HEK293 (cell line): ENCODE measurements at regions not wholly inside any gene's neighbourhood (a gene's known extent, or its start where the extent isn't known, plus 50 kb on each side); places are given as distances from the start of the nearest gene placed in this dataset.

Experiments used
- CTCF ChIA-PET: fragments of 350-600 bp; formaldehyde crosslinking; extraction: SDS; loops from one replicate; lab custom pipeline; 2021; ENCODE audit warnings: antibody characterized with exemption; lab: Yijun Ruan, JAX
- POLR2A ChIA-PET: fragments of 300-600 bp; formaldehyde crosslinking; extraction: SDS; loops from one replicate; lab custom pipeline; 2020; ENCODE audit warnings: antibody characterized with exemption, inconsistent platforms; lab: Yijun Ruan, JAX
- H3K27ac ChIP-seq: fragments of 200-500 bp; sonication (Bioruptor generic); 2 replicates; pipeline ENCODE4 v1.5.1; 2014; ENCODE audit warnings: low read depth, low read length, control low read depth, inconsistent platforms; ENCODE audit errors: extremely low read depth
- H3K36me3 ChIP-seq, 2 experiments: fragments of 200-500 bp in 1 of 2; sonication (Bioruptor generic) in 1 of 2; 1 replicate in 1 of 2; 2 replicates in 1 of 2; pipeline ENCODE4 v1.5.1; 2014 to 2017; ENCODE audit warnings: inconsistent platforms in 2 of 2, low read length in 2 of 2; ENCODE audit not compliant: control insufficient read depth in 2 of 2, insufficient read depth in 1 of 2
- H3K4me1 ChIP-seq: fragments of 200-500 bp; sonication (Bioruptor generic); 2 replicates; pipeline ENCODE4 v1.5.1; 2014; ENCODE audit warnings: mild to moderate bottlenecking, low read length, inconsistent platforms; ENCODE audit not compliant: control insufficient read depth, insufficient read depth
- H3K4me3 ChIP-seq: 2 replicates; pipeline ENCODE4 v1.5.1; 2011; ENCODE audit warnings: low read depth, mild to moderate bottlenecking, control low read depth, low read length, moderate library complexity
- H3K9me3 ChIP-seq: fragments of 200-500 bp; sonication (Bioruptor generic); 2 replicates; pipeline ENCODE4 v1.5.1; 2014; ENCODE audit warnings: low read depth, low read length, inconsistent platforms; ENCODE audit not compliant: control insufficient read depth, insufficient read depth
- ZBTB17 ChIP-seq: fragments of 450-650 bp; formaldehyde crosslinking; IDR thresholded peaks from 2 replicates; pipeline ENCODE4 v1.5.1; 2016; ENCODE audit warnings: missing biosample characterization, missing genetic modification characterization
- ZBTB7A ChIP-seq: fragments of 450-650 bp; formaldehyde crosslinking; IDR thresholded peaks from 2 replicates; pipeline ENCODE4 v1.5.1; 2016; ENCODE audit warnings: low read depth, missing biosample characterization, missing genetic modification characterization
- ZFP37 ChIP-seq: fragments of 450-650 bp; formaldehyde crosslinking; IDR thresholded peaks from 2 replicates; pipeline ENCODE4 v1.5.1; 2016; ENCODE audit warnings: missing biosample characterization, missing genetic modification characterization
- ZNF132 ChIP-seq: fragments of 450-650 bp; formaldehyde crosslinking; IDR thresholded peaks from 2 replicates; pipeline ENCODE4 v1.5.1; 2017; ENCODE audit warnings: missing biosample characterization, missing genetic modification characterization, borderline replicate concordance
- ZNF202 ChIP-seq: fragments of 450-650 bp; formaldehyde crosslinking; IDR thresholded peaks from 2 replicates; pipeline ENCODE4 v1.5.1; 2016; ENCODE audit warnings: missing biosample characterization, missing genetic modification characterization, borderline replicate concordance
- ZNF274 ChIP-seq, 2 experiments: fragments of 200-500 bp in 1 of 2; fragments of 450-650 bp in 1 of 2; sonication (Bioruptor generic) in 1 of 2; formaldehyde crosslinking in 1 of 2; IDR thresholded peaks; 2 replicates each; pipeline versions ENCODE4 v1.5.1 to v1.6.1; 2014 to 2016; ENCODE audit warnings: borderline replicate concordance in 1 of 2, inconsistent platforms in 1 of 2, low read length in 1 of 2, missing biosample characterization in 1 of 2, missing genetic modification characterization in 1 of 2
- ZNF292 ChIP-seq: fragments of 450-650 bp; formaldehyde crosslinking; IDR thresholded peaks from 2 replicates; pipeline ENCODE4 v1.5.1; 2016; ENCODE audit warnings: low read depth, missing biosample characterization, missing genetic modification characterization, borderline replicate concordance
- ZNF354C ChIP-seq: fragments of 450-650 bp; formaldehyde crosslinking; IDR thresholded peaks from 2 replicates; pipeline ENCODE4 v1.5.1; 2016; ENCODE audit warnings: missing biosample characterization, missing genetic modification characterization, low read depth, borderline replicate concordance
- ZNF37A ChIP-seq: fragments of 450-650 bp; IDR thresholded peaks from 2 replicates; pipeline ENCODE4 v1.5.1; 2018; ENCODE audit warnings: missing biosample characterization, missing genetic modification characterization
- ZNF391 ChIP-seq: fragments of 450-650 bp; formaldehyde crosslinking; IDR thresholded peaks from 2 replicates; pipeline ENCODE4 v1.5.1; 2016; ENCODE audit warnings: low read depth, missing biosample characterization, missing genetic modification characterization, borderline replicate concordance
- ZNF544 ChIP-seq: fragments of 450-650 bp; formaldehyde crosslinking; IDR thresholded peaks from 2 replicates; pipeline ENCODE4 v1.5.0; 2017; ENCODE audit warnings: missing biosample characterization, missing genetic modification characterization
- ZNF600 ChIP-seq: fragments of 450-650 bp; formaldehyde crosslinking; IDR thresholded peaks from 2 replicates; pipeline ENCODE4 v1.5.1; 2016; ENCODE audit warnings: missing biosample characterization, missing genetic modification characterization
- ZNF664 ChIP-seq: fragments of 450-650 bp; formaldehyde crosslinking; IDR thresholded peaks from 2 replicates; pipeline ENCODE4 v1.5.1; 2016; ENCODE audit warnings: missing biosample characterization, missing genetic modification characterization
- ZNF768 ChIP-seq: fragments of 450-650 bp; formaldehyde crosslinking; IDR thresholded peaks from 2 replicates; pipeline ENCODE4 v1.5.1; 2018; ENCODE audit warnings: missing biosample characterization, mild to moderate bottlenecking, missing genetic modification characterization
- TF ChIP-seq, protein P1 (sequence below): fragments of 450-650 bp; formaldehyde crosslinking; IDR thresholded peaks from 2 replicates; pipeline ENCODE4 v1.5.1; 2016; ENCODE audit warnings: missing biosample characterization, missing genetic modification characterization
- TF ChIP-seq, protein P2 (sequence below): sonication (generic); formaldehyde crosslinking; IDR thresholded peaks from 2 replicates; pipeline ENCODE4 v1.8.1; 2022; ENCODE audit warnings: mild to moderate bottlenecking, moderate library complexity, missing genetic modification reagents
- TF ChIP-seq, protein P3 (sequence below): fragments of 450-650 bp; formaldehyde crosslinking; IDR thresholded peaks from 2 replicates; pipeline ENCODE4 v1.5.1; 2016; ENCODE audit warnings: missing biosample characterization, missing genetic modification characterization
- TF ChIP-seq, protein P4 (sequence below): fragments of 450-650 bp; formaldehyde crosslinking; IDR thresholded peaks from 2 replicates; pipeline ENCODE4 v1.5.1; 2016; ENCODE audit warnings: missing biosample characterization, missing genetic modification characterization
- TF ChIP-seq, protein P5 (sequence below): fragments of 450-650 bp; formaldehyde crosslinking; IDR thresholded peaks from 2 replicates; pipeline ENCODE4 v1.5.1; 2016; ENCODE audit warnings: missing biosample characterization, missing genetic modification characterization
- TF ChIP-seq, protein P6 (sequence below): fragments of 450-650 bp; formaldehyde crosslinking; IDR thresholded peaks from 2 replicates; pipeline ENCODE4 v1.5.1; 2016; ENCODE audit warnings: missing biosample characterization, missing genetic modification characterization

DNA sequence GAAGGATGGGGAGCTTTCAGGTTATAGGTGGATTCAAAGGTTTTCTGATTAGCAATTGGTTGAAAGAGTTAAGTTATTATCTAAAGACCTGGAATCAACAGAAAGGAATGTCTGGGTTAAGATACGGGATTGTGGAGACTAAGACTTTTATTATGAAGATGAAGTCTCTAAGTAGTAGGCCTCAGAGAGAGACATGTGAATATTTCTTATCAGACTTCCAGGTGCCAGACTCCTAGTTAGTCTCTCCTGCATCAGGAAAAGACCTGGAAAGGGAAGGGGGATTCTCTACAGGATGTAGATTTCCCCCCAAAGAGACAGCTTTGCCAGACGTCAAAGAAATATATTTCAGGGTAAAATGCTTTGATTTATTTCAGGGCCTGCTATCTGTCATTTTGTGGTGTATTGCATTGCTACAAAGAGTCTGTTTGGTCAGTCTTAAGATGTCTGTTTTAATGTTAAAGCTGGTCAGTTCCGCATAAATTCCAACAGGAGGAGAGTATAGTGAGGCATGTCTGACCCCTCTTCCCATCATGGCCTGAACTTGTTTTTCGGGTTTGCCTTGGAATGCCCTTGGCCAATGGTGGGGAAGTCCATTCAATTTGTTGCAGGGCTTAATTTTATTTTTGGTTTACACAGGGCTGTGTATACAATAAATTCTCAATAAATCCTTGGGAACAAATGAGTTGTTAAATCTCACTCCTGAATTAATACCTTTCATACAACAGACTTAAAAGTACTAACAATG lies 103.4 kb upstream of the RALGAPA2 start:
- no peaks in the 10 kb centered on the region for H3K4me1 ChIP-seq
- no peak for TF ChIP-seq ZNF664 (tag by site-specific recombination)
- no peak for TF ChIP-seq ZFP37 (tag by site-specific recombination)
- TF ChIP-seq ZNF354C (tag by site-specific recombination), result no peak
- TF ChIP-seq ZNF274 (IDR thresholded peaks at IDR 0.05; ENCODE audit: low read length), result no peak
- TF ChIP-seq ZNF274 (tag by site-specific recombination; IDR thresholded peaks at IDR 0.05; ENCODE audit: borderline replicate concordance), result no peak
- TF ChIP-seq, protein P1, sequence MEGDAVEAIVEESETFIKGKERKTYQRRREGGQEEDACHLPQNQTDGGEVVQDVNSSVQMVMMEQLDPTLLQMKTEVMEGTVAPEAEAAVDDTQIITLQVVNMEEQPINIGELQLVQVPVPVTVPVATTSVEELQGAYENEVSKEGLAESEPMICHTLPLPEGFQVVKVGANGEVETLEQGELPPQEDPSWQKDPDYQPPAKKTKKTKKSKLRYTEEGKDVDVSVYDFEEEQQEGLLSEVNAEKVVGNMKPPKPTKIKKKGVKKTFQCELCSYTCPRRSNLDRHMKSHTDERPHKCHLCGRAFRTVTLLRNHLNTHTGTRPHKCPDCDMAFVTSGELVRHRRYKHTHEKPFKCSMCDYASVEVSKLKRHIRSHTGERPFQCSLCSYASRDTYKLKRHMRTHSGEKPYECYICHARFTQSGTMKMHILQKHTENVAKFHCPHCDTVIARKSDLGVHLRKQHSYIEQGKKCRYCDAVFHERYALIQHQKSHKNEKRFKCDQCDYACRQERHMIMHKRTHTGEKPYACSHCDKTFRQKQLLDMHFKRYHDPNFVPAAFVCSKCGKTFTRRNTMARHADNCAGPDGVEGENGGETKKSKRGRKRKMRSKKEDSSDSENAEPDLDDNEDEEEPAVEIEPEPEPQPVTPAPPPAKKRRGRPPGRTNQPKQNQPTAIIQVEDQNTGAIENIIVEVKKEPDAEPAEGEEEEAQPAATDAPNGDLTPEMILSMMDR, result no peak
- no peak for TF ChIP-seq ZNF37A (tag by site-specific recombination)
- TF ChIP-seq, protein P2, sequence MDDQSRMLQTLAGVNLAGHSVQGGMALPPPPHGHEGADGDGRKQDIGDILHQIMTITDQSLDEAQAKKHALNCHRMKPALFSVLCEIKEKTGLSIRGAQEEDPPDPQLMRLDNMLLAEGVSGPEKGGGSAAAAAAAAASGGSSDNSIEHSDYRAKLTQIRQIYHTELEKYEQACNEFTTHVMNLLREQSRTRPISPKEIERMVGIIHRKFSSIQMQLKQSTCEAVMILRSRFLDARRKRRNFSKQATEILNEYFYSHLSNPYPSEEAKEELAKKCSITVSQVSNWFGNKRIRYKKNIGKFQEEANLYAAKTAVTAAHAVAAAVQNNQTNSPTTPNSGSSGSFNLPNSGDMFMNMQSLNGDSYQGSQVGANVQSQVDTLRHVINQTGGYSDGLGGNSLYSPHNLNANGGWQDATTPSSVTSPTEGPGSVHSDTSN (CRISPR knock-in tag), result no peak
- TF ChIP-seq, protein P3, sequence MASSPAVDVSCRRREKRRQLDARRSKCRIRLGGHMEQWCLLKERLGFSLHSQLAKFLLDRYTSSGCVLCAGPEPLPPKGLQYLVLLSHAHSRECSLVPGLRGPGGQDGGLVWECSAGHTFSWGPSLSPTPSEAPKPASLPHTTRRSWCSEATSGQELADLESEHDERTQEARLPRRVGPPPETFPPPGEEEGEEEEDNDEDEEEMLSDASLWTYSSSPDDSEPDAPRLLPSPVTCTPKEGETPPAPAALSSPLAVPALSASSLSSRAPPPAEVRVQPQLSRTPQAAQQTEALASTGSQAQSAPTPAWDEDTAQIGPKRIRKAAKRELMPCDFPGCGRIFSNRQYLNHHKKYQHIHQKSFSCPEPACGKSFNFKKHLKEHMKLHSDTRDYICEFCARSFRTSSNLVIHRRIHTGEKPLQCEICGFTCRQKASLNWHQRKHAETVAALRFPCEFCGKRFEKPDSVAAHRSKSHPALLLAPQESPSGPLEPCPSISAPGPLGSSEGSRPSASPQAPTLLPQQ, result no peak
- TF ChIP-seq ZNF202 (tag by site-specific recombination), result no peak
- TF ChIP-seq ZNF768, result no peak
- TF ChIP-seq, protein P4, sequence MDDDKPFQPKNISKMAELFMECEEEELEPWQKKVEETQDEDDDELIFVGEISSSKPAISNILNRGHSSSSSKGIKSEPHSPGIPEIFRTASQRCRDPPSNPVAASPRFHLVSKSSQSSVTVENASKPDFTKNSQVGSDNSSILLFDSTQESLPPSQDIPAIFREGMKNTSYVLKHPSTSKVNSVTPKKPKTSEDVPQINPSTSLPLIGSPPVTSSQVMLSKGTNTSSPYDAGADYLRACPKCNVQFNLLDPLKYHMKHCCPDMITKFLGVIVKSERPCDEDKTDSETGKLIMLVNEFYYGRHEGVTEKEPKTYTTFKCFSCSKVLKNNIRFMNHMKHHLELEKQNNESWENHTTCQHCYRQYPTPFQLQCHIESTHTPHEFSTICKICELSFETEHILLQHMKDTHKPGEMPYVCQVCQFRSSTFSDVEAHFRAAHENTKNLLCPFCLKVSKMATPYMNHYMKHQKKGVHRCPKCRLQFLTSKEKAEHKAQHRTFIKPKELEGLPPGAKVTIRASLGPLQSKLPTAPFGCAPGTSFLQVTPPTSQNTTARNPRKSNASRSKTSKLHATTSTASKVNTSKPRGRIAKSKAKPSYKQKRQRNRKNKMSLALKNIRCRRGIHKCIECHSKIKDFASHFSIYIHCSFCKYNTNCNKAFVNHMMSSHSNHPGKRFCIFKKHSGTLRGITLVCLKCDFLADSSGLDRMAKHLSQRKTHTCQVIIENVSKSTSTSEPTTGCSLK (tag by site-specific recombination), result no peak
- no peak for TF ChIP-seq ZBTB17 (tag by site-specific recombination)
- TF ChIP-seq ZNF600, result no peak
- TF ChIP-seq, protein P5, sequence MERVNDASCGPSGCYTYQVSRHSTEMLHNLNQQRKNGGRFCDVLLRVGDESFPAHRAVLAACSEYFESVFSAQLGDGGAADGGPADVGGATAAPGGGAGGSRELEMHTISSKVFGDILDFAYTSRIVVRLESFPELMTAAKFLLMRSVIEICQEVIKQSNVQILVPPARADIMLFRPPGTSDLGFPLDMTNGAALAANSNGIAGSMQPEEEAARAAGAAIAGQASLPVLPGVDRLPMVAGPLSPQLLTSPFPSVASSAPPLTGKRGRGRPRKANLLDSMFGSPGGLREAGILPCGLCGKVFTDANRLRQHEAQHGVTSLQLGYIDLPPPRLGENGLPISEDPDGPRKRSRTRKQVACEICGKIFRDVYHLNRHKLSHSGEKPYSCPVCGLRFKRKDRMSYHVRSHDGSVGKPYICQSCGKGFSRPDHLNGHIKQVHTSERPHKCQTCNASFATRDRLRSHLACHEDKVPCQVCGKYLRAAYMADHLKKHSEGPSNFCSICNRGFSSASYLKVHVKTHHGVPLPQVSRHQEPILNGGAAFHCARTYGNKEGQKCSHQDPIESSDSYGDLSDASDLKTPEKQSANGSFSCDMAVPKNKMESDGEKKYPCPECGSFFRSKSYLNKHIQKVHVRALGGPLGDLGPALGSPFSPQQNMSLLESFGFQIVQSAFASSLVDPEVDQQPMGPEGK (tag by site-specific recombination), result no peak
- TF ChIP-seq, protein P6, sequence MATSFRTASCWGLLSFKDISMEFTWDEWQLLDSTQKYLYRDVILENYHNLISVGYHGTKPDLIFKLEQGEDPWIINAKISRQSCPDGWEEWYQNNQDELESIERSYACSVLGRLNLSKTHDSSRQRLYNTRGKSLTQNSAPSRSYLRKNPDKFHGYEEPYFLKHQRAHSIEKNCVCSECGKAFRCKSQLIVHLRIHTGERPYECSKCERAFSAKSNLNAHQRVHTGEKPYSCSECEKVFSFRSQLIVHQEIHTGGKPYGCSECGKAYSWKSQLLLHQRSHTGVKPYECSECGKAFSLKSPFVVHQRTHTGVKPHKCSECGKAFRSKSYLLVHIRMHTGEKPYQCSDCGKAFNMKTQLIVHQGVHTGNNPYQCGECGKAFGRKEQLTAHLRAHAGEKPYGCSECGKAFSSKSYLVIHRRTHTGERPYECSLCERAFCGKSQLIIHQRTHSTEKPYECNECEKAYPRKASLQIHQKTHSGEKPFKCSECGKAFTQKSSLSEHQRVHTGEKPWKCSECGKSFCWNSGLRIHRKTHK (tag by site-specific recombination), result no peak
- no peak for TF ChIP-seq ZNF544 (tag by site-specific recombination)
- TF ChIP-seq ZNF292 (tag by site-specific recombination), result no peak
- no peak for TF ChIP-seq ZBTB7A
- TF ChIP-seq ZNF391 (tag by site-specific recombination), result no peak
- no peak for TF ChIP-seq ZNF132 (tag by site-specific recombination)
- TF ChIP-seq, all 188 proteins: peak for 0
- POLR2A ChIA-PET, result interaction anchor here (1.4 kb wide), 1 partner anchor 11 kb away, joined by 3 read pairs; no protein-coding TSS in a partner anchor
- CTCF ChIA-PET, result interaction anchor here (0.8 to 1.6 kb wide), 2 partner anchors 9 to 22 kb away, joined by 3 to 4 read pairs; no protein-coding TSS in a partner anchor
- no peak overlapping the region for H3K27ac ChIP-seq
- no peak overlapping the region for H3K4me3 ChIP-seq
- H3K36me3 ChIP-seq, result no peaks in the 10 kb centered on the region
- H3K9me3 ChIP-seq, result no peaks in the 10 kb centered on the region
